Liver (tissue), 3 donors: ENCODE measurements at regions not wholly inside any gene's neighbourhood (a gene's known extent, or its start where the extent isn't known, plus 50 kb on each side); places are given as distances from the start of the nearest gene placed in this dataset.

Experiments used
- RAD21 ChIP-seq, 2 donors: IDR thresholded peaks; 2 replicates each; pipeline ENCODE4 v1.6.1; 2016; ENCODE audit warnings: antibody characterized with exemption in 2 of 2, mild to moderate bottlenecking in 2 of 2
- TF ChIP-seq, protein P1 (sequence below): fragments of 150-350 bp; IDR thresholded peaks from 2 replicates; pipeline ENCODE4 v1.5.1; 2017; ENCODE audit warnings: improper control_type of control experiment, low read depth, low read length; ENCODE audit not compliant: missing input control
- donor health status: healthy.
- donor health status: healthy.

DNA sequence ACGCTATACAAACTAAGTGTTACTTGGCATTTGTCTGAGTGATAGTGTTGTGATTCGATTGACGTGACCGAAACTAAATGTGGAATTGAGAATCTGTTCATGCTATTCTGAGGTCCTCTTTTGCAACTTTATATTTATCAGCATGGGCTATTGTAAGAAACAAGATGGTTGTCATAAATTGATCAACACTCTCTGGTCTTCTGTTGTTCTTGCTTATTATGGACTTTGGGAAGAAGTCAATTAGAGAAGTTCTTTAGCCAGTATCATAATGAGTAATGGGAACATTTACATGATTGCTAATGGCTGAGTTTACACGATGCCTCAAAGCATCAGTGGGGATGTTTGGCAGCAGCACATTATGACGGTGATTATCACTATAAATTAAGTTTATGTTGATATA lies 195.0 kb downstream of the CD83 start:
- TF ChIP-seq RAD21 (IDR thresholded peaks at IDR 0.05), result no peak
- TF ChIP-seq, protein P1, sequence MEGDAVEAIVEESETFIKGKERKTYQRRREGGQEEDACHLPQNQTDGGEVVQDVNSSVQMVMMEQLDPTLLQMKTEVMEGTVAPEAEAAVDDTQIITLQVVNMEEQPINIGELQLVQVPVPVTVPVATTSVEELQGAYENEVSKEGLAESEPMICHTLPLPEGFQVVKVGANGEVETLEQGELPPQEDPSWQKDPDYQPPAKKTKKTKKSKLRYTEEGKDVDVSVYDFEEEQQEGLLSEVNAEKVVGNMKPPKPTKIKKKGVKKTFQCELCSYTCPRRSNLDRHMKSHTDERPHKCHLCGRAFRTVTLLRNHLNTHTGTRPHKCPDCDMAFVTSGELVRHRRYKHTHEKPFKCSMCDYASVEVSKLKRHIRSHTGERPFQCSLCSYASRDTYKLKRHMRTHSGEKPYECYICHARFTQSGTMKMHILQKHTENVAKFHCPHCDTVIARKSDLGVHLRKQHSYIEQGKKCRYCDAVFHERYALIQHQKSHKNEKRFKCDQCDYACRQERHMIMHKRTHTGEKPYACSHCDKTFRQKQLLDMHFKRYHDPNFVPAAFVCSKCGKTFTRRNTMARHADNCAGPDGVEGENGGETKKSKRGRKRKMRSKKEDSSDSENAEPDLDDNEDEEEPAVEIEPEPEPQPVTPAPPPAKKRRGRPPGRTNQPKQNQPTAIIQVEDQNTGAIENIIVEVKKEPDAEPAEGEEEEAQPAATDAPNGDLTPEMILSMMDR, result no peak
